Osteocyte (in vitro differentiated cells): ENCODE measurements at regions not wholly inside any gene's neighbourhood (a gene's known extent, or its start where the extent isn't known, plus 50 kb on each side); places are given as distances from the start of the nearest gene placed in this dataset.

Experiments
- DNase-seq: peaks from one replicate; pipeline ENCODE4 v3.0.0; 2021; ENCODE audit warnings: mixed read lengths; ENCODE audit not compliant: unreplicated experiment; ENCODE audit errors: extremely low spot score
- H3K27ac Mint-ChIP-seq: one replicate; pipeline ENCODE4 v1.8.0; 2021; ENCODE audit warnings: mild to moderate bottlenecking, mixed read lengths; ENCODE audit not compliant: unreplicated experiment
- H3K27me3 Mint-ChIP-seq: one replicate; pipeline ENCODE4 v1.8.0; 2021; ENCODE audit warnings: mixed read lengths; ENCODE audit not compliant: unreplicated experiment
- H3K36me3 Mint-ChIP-seq: one replicate; pipeline ENCODE4 v1.8.0; 2021; ENCODE audit warnings: mixed read lengths; ENCODE audit not compliant: unreplicated experiment
- H3K4me1 Mint-ChIP-seq: one replicate; pipeline ENCODE4 v1.8.0; 2021; ENCODE audit warnings: mixed read lengths; ENCODE audit not compliant: unreplicated experiment
- H3K4me3 Mint-ChIP-seq: one replicate; pipeline ENCODE4 v1.8.0; 2021; ENCODE audit warnings: mild to moderate bottlenecking, moderate library complexity, mixed read lengths; ENCODE audit not compliant: unreplicated experiment
- H3K9me3 Mint-ChIP-seq: one replicate; pipeline ENCODE4 v1.8.0; 2021; ENCODE audit warnings: mixed read lengths; ENCODE audit not compliant: unreplicated experiment
- TF ChIP-seq, protein P1 (sequence below): fragments of 200-600 bp; sonication (generic); IDR thresholded peaks from 2 replicates; pipeline ENCODE4 v1.5.0; 2021; ENCODE audit warnings: antibody characterized with exemption, mild to moderate bottlenecking, moderate library complexity

DNA sequence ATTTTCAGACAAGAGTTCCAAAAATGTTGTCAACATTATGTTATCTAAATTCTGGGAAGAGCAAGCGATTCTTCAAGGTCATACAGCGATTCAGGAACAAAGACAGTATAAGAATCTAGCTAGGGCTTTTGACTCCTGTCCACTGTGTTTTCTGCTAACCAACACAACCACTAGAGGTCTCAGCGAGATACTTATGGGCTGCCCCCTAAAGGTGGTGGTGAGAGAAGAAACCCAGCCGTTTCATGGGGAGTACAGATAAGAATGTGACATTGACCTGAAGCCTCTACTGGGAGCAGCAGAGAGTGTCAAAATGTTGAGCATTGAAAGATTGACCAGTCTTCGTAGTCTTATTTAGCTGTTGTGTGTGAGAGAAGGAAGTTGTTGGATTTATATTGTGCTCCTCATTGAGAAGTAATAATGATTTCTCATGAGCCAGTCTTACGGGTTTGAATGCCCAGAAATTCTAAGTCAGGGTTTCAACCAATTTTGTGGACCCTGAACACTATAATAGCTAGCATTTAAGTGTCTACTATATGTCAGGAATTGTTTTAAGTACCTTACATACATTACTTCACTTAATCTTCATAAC lies 168.3 kb downstream of the SPRY1 start:
- Mint-ChIP-seq H3K27ac (no peak overlapping the region), H3K4me3 (no peak overlapping the region), H3K9me3 (peaks cover 20% of the 10 kb centered on the region), H3K4me1 (peaks cover 14% of the 10 kb centered on the region), H3K36me3 (peaks cover 2% of the 10 kb centered on the region), H3K27me3 (no peaks in the 10 kb centered on the region)
- DNase-seq, result no peak
- TF ChIP-seq, protein P1, sequence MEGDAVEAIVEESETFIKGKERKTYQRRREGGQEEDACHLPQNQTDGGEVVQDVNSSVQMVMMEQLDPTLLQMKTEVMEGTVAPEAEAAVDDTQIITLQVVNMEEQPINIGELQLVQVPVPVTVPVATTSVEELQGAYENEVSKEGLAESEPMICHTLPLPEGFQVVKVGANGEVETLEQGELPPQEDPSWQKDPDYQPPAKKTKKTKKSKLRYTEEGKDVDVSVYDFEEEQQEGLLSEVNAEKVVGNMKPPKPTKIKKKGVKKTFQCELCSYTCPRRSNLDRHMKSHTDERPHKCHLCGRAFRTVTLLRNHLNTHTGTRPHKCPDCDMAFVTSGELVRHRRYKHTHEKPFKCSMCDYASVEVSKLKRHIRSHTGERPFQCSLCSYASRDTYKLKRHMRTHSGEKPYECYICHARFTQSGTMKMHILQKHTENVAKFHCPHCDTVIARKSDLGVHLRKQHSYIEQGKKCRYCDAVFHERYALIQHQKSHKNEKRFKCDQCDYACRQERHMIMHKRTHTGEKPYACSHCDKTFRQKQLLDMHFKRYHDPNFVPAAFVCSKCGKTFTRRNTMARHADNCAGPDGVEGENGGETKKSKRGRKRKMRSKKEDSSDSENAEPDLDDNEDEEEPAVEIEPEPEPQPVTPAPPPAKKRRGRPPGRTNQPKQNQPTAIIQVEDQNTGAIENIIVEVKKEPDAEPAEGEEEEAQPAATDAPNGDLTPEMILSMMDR, result peak; percentile 75

DNA sequence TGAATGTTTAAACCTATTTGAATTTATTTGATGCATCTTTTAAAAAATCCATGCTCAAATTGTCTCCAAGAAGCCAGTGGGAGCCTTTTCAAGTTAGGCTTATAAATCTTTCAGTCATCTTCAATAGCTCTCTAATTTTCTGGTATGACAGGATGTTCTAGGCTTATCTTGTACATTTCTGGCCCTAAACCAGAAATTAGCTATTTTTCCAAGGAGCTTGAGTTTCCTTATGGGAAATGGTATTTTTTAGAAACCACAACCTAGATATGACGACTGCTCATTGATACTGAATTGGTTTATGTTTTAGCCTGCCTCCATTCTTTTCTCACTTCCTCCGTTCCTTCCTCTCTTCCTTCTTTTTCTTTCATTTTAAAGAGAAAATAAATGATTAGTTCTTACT lies 172.3 kb downstream of the SPRY1 start:
- Mint-ChIP-seq H3K36me3 (peaks cover 2% of the 10 kb centered on the region), H3K4me3 (no peak overlapping the region), H3K27ac (no peak overlapping the region), H3K9me3 (peaks cover 25% of the 10 kb centered on the region), H3K4me1 (no peaks in the 10 kb centered on the region), H3K27me3 (no peaks in the 10 kb centered on the region)
- TF ChIP-seq, protein P1, result no peak
- no peak for DNase-seq

DNA sequence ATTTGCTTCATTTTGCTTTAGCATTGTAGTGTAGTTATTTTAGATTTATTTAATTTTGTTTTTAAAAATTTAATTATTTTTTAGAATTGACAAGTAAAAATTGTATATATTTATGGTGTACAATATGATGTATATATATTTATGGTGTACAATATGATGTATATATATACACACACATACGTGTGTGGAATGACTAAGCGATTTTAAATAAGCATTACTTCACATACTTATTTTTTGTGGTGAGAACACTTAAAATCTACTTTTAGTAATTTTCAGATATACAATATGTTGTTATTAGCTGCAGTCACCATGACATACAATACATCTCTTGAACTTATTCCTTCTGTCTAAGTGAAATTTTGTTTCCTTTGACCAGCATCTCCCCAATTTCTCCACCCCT lies 172.9 kb downstream of the SPRY1 start:
- H3K4me3 Mint-ChIP-seq, result no peak overlapping the region
- peaks cover 2% of the 10 kb centered on the region for H3K36me3 Mint-ChIP-seq
- H3K9me3 Mint-ChIP-seq, result peaks cover 25% of the 10 kb centered on the region
- H3K27me3 Mint-ChIP-seq, result no peaks in the 10 kb centered on the region
- H3K27ac Mint-ChIP-seq, result no peak overlapping the region
- H3K4me1 Mint-ChIP-seq, result no peaks in the 10 kb centered on the region
- TF ChIP-seq, protein P1, result no peak
- no peak for DNase-seq

DNA sequence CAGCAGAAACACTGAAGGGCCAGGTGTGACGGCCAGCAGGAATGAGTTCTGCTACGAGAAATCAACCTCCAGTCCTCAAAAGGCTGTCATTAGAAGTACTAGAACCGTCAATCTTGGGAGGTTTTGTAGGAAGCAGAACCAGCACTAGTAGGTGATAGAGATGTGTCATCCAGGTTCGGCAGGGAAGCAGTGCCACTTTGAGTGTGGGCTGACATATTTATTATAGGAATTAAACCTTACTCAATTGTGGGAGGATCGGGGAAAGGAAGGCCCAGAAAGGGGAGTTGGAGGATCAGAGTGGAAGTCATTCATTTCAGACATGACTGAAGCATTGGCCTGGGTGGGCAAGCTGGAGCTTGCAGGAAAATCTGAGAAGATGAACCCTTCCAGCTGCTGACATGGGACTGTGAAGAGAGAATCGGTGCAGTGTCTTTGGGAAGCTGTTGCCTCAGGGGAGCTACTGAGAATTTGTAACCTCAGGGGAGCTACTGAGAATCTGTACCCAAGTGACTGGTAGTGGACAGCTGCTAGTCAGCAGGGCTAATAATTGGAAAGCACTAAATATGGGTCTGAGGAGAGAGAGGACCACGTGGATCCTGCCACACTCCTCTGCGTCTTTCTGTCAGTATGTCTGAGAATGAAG lies 177.4 kb downstream of the SPRY1 start:
- DNase-seq, result no peak
- TF ChIP-seq, protein P1, result no peak
- Mint-ChIP-seq H3K27me3 (peaks cover 4% of the 10 kb centered on the region), H3K4me1 (peaks cover 17% of the 10 kb centered on the region), H3K9me3 (peaks cover 5% of the 10 kb centered on the region), H3K36me3 (peaks cover under 1% of the 10 kb centered on the region), H3K27ac (no peak overlapping the region), H3K4me3 (no peak overlapping the region)

DNA sequence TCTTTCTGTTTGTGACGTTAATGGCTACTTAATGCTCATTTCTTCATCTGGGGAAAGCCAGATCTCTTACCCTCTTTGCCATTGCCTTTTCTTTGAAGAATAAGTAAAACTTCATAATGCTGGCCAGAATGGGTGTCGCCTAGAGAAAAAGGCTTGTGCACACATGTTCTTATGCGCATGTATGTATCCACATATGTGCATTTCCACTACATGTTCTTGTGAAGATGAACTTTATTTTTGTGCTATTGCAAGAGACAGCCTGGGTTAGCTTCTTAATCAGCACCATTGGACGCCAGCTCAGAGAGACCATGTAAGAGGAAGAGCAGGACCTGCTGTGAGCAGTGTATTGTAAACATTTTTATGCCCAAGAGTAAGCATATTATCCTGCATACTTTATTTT lies 178.7 kb downstream of the SPRY1 start:
- no peak for DNase-seq
- Mint-ChIP-seq H3K27ac (no peak overlapping the region), H3K9me3 (peaks cover 5% of the 10 kb centered on the region), H3K4me1 (peaks cover 29% of the 10 kb centered on the region), H3K4me3 (no peak overlapping the region), H3K36me3 (peaks cover 1% of the 10 kb centered on the region), H3K27me3 (peaks cover 4% of the 10 kb centered on the region)
- TF ChIP-seq, protein P1, result no peak
